ENCODE measurements at regions not wholly inside any gene's neighbourhood (a gene's known extent, or its start where the extent isn't known, plus 50 kb on each side); places are given as distances from the start of the nearest gene placed in this dataset.

DNA sequence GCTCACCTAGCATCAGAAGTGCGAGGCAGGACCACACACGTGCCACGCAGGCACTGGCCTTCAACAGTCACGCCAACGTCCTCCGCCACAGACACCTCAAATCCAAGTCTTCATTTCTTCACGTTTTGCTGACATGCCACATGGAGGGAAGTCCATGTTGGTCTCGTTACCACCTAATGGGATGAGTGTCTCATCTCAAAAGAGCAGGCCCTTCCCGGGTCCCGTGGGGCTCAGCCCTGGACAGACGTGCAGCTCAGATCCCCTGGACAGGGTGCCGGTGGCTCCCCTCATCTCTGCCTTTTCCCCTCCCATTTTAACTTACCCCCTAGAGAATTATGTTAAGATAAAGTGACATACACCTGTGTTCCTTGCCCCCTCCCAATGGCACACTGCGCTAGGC, 76.8 kb downstream of the MRPL36 start:
- no peak for TF ChIP-seq CTCF (IDR thresholded peaks at IDR 0.05)
- no peak for TF ChIP-seq POLR2A (IDR thresholded peaks at IDR 0.05)

Measured in heart left ventricle (tissue), 13 donors.